ENCODE measurements at regions not wholly inside any gene's neighbourhood (a gene's known extent, or its start where the extent isn't known, plus 50 kb on each side); places are given as distances from the start of the nearest gene placed in this dataset.
A peak's percentile ranks its signal among the peaks of the same experiment; 100 is the strongest.
"Not testable (repeated sequence)": the region's sequence is repeated elsewhere in the genome, so short reads cannot be mapped to it uniquely, and the experiment has no call there.

- ATAC-seq: not testable (repeated sequence)
Observed at GRCh38 chr4:68720723-68721122, 50.3 kb upstream of the UGT2B15 start.

- ATAC-seq: peak in 1 of 2 donors; percentile 25
Observed at GRCh38 chr4:68724426-68724825, 54.0 kb upstream of the UGT2B15 start.

- ATAC-seq: no peak
Observed at GRCh38 chr4:68724922-68725321, 54.5 kb upstream of the UGT2B15 start.

GRCh38 chr4:68732653-68733466, 62.4 kb upstream of the UGT2B15 start:
- ATAC-seq: no peak

- ATAC-seq: no peak
Observed at GRCh38 chr4:68734095-68734494, 63.6 kb upstream of the UGT2B15 start.

GRCh38 chr4:68735106-68735505, 64.7 kb upstream of the UGT2B15 start:
- ATAC-seq: no peak

GRCh38 chr4:68736813-68737212, 66.4 kb upstream of the UGT2B15 start:
- no peak for ATAC-seq

GRCh38 chr4:68738036-68738435, 67.6 kb upstream of the UGT2B15 start:
- no peak for ATAC-seq

GRCh38 chr4:68744368-68744767, 71.4 kb upstream of the UGT2B10 start:
- no peak for ATAC-seq

GRCh38 chr4:68748181-68748991, 67.4 kb upstream of the UGT2B10 start:
- ATAC-seq: no peak

GRCh38 chr4:68750555-68750954, 65.2 kb upstream of the UGT2B10 start:
- ATAC-seq: no peak

- no peak for ATAC-seq
Observed at GRCh38 chr4:68751138-68751537, 64.7 kb upstream of the UGT2B10 start.

- ATAC-seq: no peak
Observed at GRCh38 chr4:68765876-68766275, 49.9 kb upstream of the UGT2B10 start.
